Chondrocyte (in vitro differentiated cells): ENCODE measurements at regions not wholly inside any gene's neighbourhood (a gene's known extent, or its start where the extent isn't known, plus 50 kb on each side); places are given as distances from the start of the nearest gene placed in this dataset.
"Not testable (repeated sequence)": the region's sequence is repeated elsewhere in the genome, so short reads cannot be mapped to it uniquely, and the experiment has no call there.

Source experiments
- DNase-seq: peaks from one replicate; pipeline ENCODE4 v3.0.0; 2021; ENCODE audit warnings: mixed read lengths, low spot score
- H3K27ac Mint-ChIP-seq: one replicate; pipeline ENCODE4 v1.8.0; 2021; ENCODE audit warnings: mild to moderate bottlenecking, moderate library complexity, mixed read lengths; ENCODE audit not compliant: unreplicated experiment
- H3K27me3 Mint-ChIP-seq: 2 replicates; pipeline ENCODE4 v1.8.0; 2021; ENCODE audit warnings: low read depth, mixed read lengths
- H3K36me3 Mint-ChIP-seq: 2 replicates; pipeline ENCODE4 v1.8.0; 2021; ENCODE audit warnings: low read depth, mixed read lengths
- H3K4me1 Mint-ChIP-seq: 2 replicates; pipeline ENCODE4 v1.8.0; 2021; ENCODE audit warnings: low read depth, mild to moderate bottlenecking, mixed read lengths
- H3K4me3 Mint-ChIP-seq: one replicate; pipeline ENCODE4 v1.8.0; 2021; ENCODE audit warnings: mild to moderate bottlenecking, moderate library complexity, mixed read lengths; ENCODE audit not compliant: unreplicated experiment
- H3K9me3 Mint-ChIP-seq: 2 replicates; pipeline ENCODE4 v1.8.0; 2021; ENCODE audit warnings: low read depth, mixed read lengths
- CTCF ChIP-seq: fragments of 200-600 bp; sonication (generic); IDR thresholded peaks from 2 replicates; pipeline ENCODE4 v1.5.0; 2021; ENCODE audit warnings: antibody characterized with exemption, mild to moderate bottlenecking, moderate library complexity

DNA sequence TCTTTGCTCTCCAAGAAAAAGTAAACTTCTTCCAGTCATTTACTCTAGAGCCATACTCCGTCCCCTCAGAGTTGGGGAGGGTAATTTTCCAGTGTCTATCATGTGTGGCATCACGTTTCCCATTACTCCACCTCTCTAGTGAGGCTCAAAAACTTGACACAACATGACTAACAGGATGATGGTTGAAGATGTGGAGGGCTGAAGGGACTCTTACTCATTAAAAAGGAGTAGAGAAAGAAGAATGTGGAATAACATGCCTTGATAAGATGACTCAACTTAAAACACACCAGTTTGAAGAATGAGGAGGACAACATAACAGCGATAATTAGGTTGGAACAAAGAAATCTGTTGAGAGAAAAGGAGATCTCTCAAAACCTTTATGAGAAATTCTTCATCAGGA is 894.3 kb downstream of the OTOL1 start:
- no peak overlapping the region for H3K4me3 Mint-ChIP-seq

DNA sequence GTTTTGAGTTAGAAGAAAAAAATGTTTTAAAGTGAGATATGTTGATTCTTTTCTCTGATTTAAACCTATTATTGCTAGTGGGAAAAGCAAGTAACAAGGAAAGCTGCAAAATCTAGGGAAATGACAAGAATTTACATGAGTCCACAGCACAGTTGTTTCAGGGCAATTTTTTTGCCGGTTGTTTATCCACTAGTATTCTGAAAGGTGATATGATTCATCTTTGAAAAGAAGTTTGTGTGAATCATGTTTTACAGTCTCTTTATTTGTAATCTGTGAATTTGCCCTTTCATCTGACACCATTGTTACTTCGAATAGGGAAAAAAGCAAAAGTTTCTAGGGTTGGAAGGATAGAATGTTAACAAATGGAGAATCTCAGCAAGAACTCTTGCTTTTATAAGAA is 894.7 kb downstream of the OTOL1 start:
- Mint-ChIP-seq H3K27me3 (no peaks in the 10 kb centered on the region), H3K27ac (peak overlapping the region; percentile 1), H3K36me3 (peaks cover 3% of the 10 kb centered on the region), H3K4me3 (no peak overlapping the region), H3K4me1 (peaks cover 10% of the 10 kb centered on the region), H3K9me3 (peaks cover 15% of the 10 kb centered on the region)
- DNase-seq: no peak
- no peak for TF ChIP-seq CTCF

More for the DNA sequence above, 894.3 kb downstream of the OTOL1 start:
- peak overlapping the region; percentile 1 for H3K27ac Mint-ChIP-seq
- DNase-seq: no peak
- H3K9me3 Mint-ChIP-seq: peaks cover 15% of the 10 kb centered on the region
- peaks cover 10% of the 10 kb centered on the region for H3K4me1 Mint-ChIP-seq
- TF ChIP-seq CTCF: no peak
- H3K36me3 Mint-ChIP-seq: peaks cover 3% of the 10 kb centered on the region
- no peaks in the 10 kb centered on the region for H3K27me3 Mint-ChIP-seq

DNA sequence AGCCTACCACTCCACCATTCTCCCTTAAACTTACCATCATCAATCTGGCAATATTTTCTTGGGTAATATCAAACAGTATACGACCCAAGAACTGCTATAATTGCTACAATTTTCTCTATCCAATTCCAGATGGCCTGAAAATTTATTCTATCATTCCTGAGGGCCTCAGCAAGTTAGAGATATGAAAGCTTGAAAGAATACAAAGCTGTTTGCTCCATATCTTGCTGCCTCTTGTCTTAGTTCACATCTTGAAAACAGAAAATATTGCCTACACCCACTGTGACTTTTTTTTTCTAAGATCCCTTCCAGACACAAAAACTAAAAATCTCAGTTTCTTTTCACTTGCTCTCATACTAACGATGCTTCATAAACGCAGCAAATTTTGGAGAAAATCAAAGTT is 898.9 kb downstream of the OTOL1 start:
- no peak overlapping the region for H3K27ac Mint-ChIP-seq
- H3K9me3 Mint-ChIP-seq: peaks cover 26% of the 10 kb centered on the region
- no peak for DNase-seq
- TF ChIP-seq CTCF: no peak
- H3K4me1 Mint-ChIP-seq: peaks cover 10% of the 10 kb centered on the region
- H3K36me3 Mint-ChIP-seq: peaks cover 3% of the 10 kb centered on the region
- no peak overlapping the region for H3K4me3 Mint-ChIP-seq
- no peaks in the 10 kb centered on the region for H3K27me3 Mint-ChIP-seq

- H3K27me3 Mint-ChIP-seq: no peaks in the 10 kb centered on the region
- no peak overlapping the region for H3K4me3 Mint-ChIP-seq
- no peak for TF ChIP-seq CTCF
- H3K4me1 Mint-ChIP-seq: no peaks in the 10 kb centered on the region
- H3K27ac Mint-ChIP-seq: no peak overlapping the region
- no peak for DNase-seq
- peaks cover 20% of the 10 kb centered on the region for H3K9me3 Mint-ChIP-seq
- H3K36me3 Mint-ChIP-seq: peaks cover 3% of the 10 kb centered on the region
Observed at GRCh38 chr3:162398554-162398953, 901.9 kb downstream of the OTOL1 start.

DNA sequence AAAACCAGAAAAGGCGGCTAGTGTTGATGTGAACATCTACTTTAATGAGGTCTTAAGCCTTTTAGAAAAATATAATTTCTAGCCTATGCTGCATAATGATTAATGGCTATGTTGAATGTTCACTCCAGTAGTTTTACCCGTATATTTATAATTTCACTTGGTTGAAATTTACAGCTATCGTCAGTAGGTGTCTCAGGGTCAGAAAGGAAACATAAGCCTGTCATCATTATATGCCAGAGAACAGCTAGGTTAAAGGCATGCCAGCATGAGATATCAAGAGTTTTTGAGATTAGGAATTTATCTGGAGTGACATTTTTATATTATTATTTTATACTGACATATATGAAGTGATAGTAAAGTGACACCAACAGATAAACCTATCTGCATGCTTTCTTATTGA is 904.1 kb downstream of the OTOL1 start:
- Mint-ChIP-seq H3K36me3 (no peaks in the 10 kb centered on the region), H3K4me3 (no peak overlapping the region), H3K9me3 (peaks cover 11% of the 10 kb centered on the region), H3K27me3 (no peaks in the 10 kb centered on the region), H3K4me1 (no peaks in the 10 kb centered on the region), H3K27ac (no peak overlapping the region)
- peak; percentile 45 for TF ChIP-seq CTCF
- DNase-seq: no peak

- DNase-seq, H3K27me3 Mint-ChIP-seq, H3K9me3 Mint-ChIP-seq, H3K36me3 Mint-ChIP-seq, H3K4me3 Mint-ChIP-seq, H3K27ac Mint-ChIP-seq, H3K4me1 Mint-ChIP-seq: not testable (repeated sequence)
Observed at GRCh38 chr3:162411556-162411955, 914.9 kb downstream of the OTOL1 start.
